ENCODE measurements at regions not wholly inside any gene's neighbourhood (a gene's known extent, or its start where the extent isn't known, plus 50 kb on each side); places are given as distances from the start of the nearest gene placed in this dataset.

- Histone ChIP-seq H3K27me3 (ENCODE audit: control insufficient read depth, insufficient read depth, low read length) (no peaks in the 10 kb centered on the region), H3K4me3 (ENCODE audit: low read length) (no peak overlapping the region), H3K36me3 (ENCODE audit: control insufficient read depth, insufficient read depth, low read length) (no peaks in the 10 kb centered on the region), H3K9me3 (ENCODE audit: control insufficient read depth, insufficient read depth, low read length) (no peaks in the 10 kb centered on the region), H3K4me1 (ENCODE audit: control insufficient read depth, insufficient read depth, low read length) (no peaks in the 10 kb centered on the region), H3K27ac (ENCODE audit: low read length) (no peak overlapping the region)
- no peak for DNase-seq (ENCODE audit: low read depth, low spot score)
- WGBS (ENCODE audit: insufficient coverage, insufficient read length): no CpG with 5 or more reads among the region's 9 CpGs
Observed at GRCh38 chr7:55276572-55277295, 88.4 kb upstream of the LANCL2 start.

GRCh38 chr7:55277916-55278315, 87.2 kb upstream of the LANCL2 start:
- Histone ChIP-seq H3K4me3 (ENCODE audit: low read length) (no peak overlapping the region), H3K27ac (ENCODE audit: low read length) (no peak overlapping the region), H3K9me3 (ENCODE audit: control insufficient read depth, insufficient read depth, low read length) (no peaks in the 10 kb centered on the region), H3K36me3 (ENCODE audit: control insufficient read depth, insufficient read depth, low read length) (no peaks in the 10 kb centered on the region), H3K4me1 (ENCODE audit: control insufficient read depth, insufficient read depth, low read length) (no peaks in the 10 kb centered on the region), H3K27me3 (ENCODE audit: control insufficient read depth, insufficient read depth, low read length) (no peaks in the 10 kb centered on the region)
- no CpG with 5 or more reads among the region's 6 CpGs for WGBS (ENCODE audit: insufficient coverage, insufficient read length)
- no peak for DNase-seq (ENCODE audit: low read depth, low spot score)

GRCh38 chr7:55278321-55278720, 86.8 kb upstream of the LANCL2 start:
- no peaks in the 10 kb centered on the region for H3K27me3 ChIP-seq (ENCODE audit: control insufficient read depth, insufficient read depth, low read length)
- no CpG with 5 or more reads among the region's 9 CpGs for WGBS (ENCODE audit: insufficient coverage, insufficient read length)
- no peaks in the 10 kb centered on the region for H3K9me3 ChIP-seq (ENCODE audit: control insufficient read depth, insufficient read depth, low read length)
- H3K36me3 ChIP-seq (ENCODE audit: control insufficient read depth, insufficient read depth, low read length): no peaks in the 10 kb centered on the region
- no peak overlapping the region for H3K4me3 ChIP-seq (ENCODE audit: low read length)
- no peaks in the 10 kb centered on the region for H3K4me1 ChIP-seq (ENCODE audit: control insufficient read depth, insufficient read depth, low read length)
- H3K27ac ChIP-seq (ENCODE audit: low read length): no peak overlapping the region
- DNase-seq (ENCODE audit: low read depth, low spot score): no peak

- H3K27ac ChIP-seq (ENCODE audit: low read length): no peak overlapping the region
- no peaks in the 10 kb centered on the region for H3K4me1 ChIP-seq (ENCODE audit: control insufficient read depth, insufficient read depth, low read length)
- no CpG with 5 or more reads among the region's 14 CpGs for WGBS (ENCODE audit: insufficient coverage, insufficient read length)
- H3K36me3 ChIP-seq (ENCODE audit: control insufficient read depth, insufficient read depth, low read length): no peaks in the 10 kb centered on the region
- no peak overlapping the region for H3K4me3 ChIP-seq (ENCODE audit: low read length)
- DNase-seq (ENCODE audit: low read depth, low spot score): no peak
- H3K27me3 ChIP-seq (ENCODE audit: control insufficient read depth, insufficient read depth, low read length): no peaks in the 10 kb centered on the region
- no peaks in the 10 kb centered on the region for H3K9me3 ChIP-seq (ENCODE audit: control insufficient read depth, insufficient read depth, low read length)
Observed at GRCh38 chr7:55279080-55279845, 85.9 kb upstream of the LANCL2 start.

GRCh38 chr7:55280031-55280454, 85.1 kb upstream of the LANCL2 start:
- no peak overlapping the region for H3K27ac ChIP-seq (ENCODE audit: low read length)
- no peaks in the 10 kb centered on the region for H3K36me3 ChIP-seq (ENCODE audit: control insufficient read depth, insufficient read depth, low read length)
- no peaks in the 10 kb centered on the region for H3K9me3 ChIP-seq (ENCODE audit: control insufficient read depth, insufficient read depth, low read length)
- WGBS (ENCODE audit: insufficient coverage, insufficient read length): no CpG with 5 or more reads among the region's 3 CpGs
- no peak overlapping the region for H3K4me3 ChIP-seq (ENCODE audit: low read length)
- no peaks in the 10 kb centered on the region for H3K27me3 ChIP-seq (ENCODE audit: control insufficient read depth, insufficient read depth, low read length)
- no peaks in the 10 kb centered on the region for H3K4me1 ChIP-seq (ENCODE audit: control insufficient read depth, insufficient read depth, low read length)
- peak; percentile 68 for DNase-seq (ENCODE audit: low read depth, low spot score)

- Histone ChIP-seq H3K9me3 (ENCODE audit: control insufficient read depth, insufficient read depth, low read length) (no peaks in the 10 kb centered on the region), H3K27me3 (ENCODE audit: control insufficient read depth, insufficient read depth, low read length) (no peaks in the 10 kb centered on the region), H3K4me3 (ENCODE audit: low read length) (no peak overlapping the region), H3K36me3 (ENCODE audit: control insufficient read depth, insufficient read depth, low read length) (no peaks in the 10 kb centered on the region), H3K27ac (ENCODE audit: low read length) (no peak overlapping the region), H3K4me1 (ENCODE audit: control insufficient read depth, insufficient read depth, low read length) (no peaks in the 10 kb centered on the region)
- no peak for DNase-seq (ENCODE audit: low read depth, low spot score)
- WGBS (ENCODE audit: insufficient coverage, insufficient read length): no CpG with 5 or more reads among the region's 2 CpGs
Observed at GRCh38 chr7:55285665-55286064, 79.5 kb upstream of the LANCL2 start.

GRCh38 chr7:55286666-55287065, 78.5 kb upstream of the LANCL2 start:
- Histone ChIP-seq H3K4me3 (ENCODE audit: low read length) (no peak overlapping the region), H3K9me3 (ENCODE audit: control insufficient read depth, insufficient read depth, low read length) (no peaks in the 10 kb centered on the region), H3K27ac (ENCODE audit: low read length) (no peak overlapping the region), H3K4me1 (ENCODE audit: control insufficient read depth, insufficient read depth, low read length) (no peaks in the 10 kb centered on the region), H3K27me3 (ENCODE audit: control insufficient read depth, insufficient read depth, low read length) (no peaks in the 10 kb centered on the region), H3K36me3 (ENCODE audit: control insufficient read depth, insufficient read depth, low read length) (no peaks in the 10 kb centered on the region)
- no CpG with 5 or more reads among the region's 3 CpGs for WGBS (ENCODE audit: insufficient coverage, insufficient read length)
- DNase-seq (ENCODE audit: low read depth, low spot score): no peak

GRCh38 chr7:55288070-55288824, 76.9 kb upstream of the LANCL2 start:
- Histone ChIP-seq H3K27ac (ENCODE audit: low read length) (no peak overlapping the region), H3K27me3 (ENCODE audit: control insufficient read depth, insufficient read depth, low read length) (no peaks in the 10 kb centered on the region), H3K4me3 (ENCODE audit: low read length) (no peak overlapping the region), H3K4me1 (ENCODE audit: control insufficient read depth, insufficient read depth, low read length) (no peaks in the 10 kb centered on the region), H3K36me3 (ENCODE audit: control insufficient read depth, insufficient read depth, low read length) (no peaks in the 10 kb centered on the region), H3K9me3 (ENCODE audit: control insufficient read depth, insufficient read depth, low read length) (no peaks in the 10 kb centered on the region)
- no peak for DNase-seq (ENCODE audit: low read depth, low spot score)
- WGBS (ENCODE audit: insufficient coverage, insufficient read length): no CpG with 5 or more reads among the region's 5 CpGs

GRCh38 chr7:55296070-55296469, 69.1 kb upstream of the LANCL2 start:
- H3K4me3 ChIP-seq (ENCODE audit: low read length): no peak overlapping the region
- no peaks in the 10 kb centered on the region for H3K9me3 ChIP-seq (ENCODE audit: control insufficient read depth, insufficient read depth, low read length)
- H3K27me3 ChIP-seq (ENCODE audit: control insufficient read depth, insufficient read depth, low read length): no peaks in the 10 kb centered on the region
- no peaks in the 10 kb centered on the region; the same call in 1 of the 2 replicates for H3K4me1 ChIP-seq (ENCODE audit: control insufficient read depth, insufficient read depth, low read length)
- no peak for DNase-seq (ENCODE audit: low read depth, low spot score)
- H3K36me3 ChIP-seq (ENCODE audit: control insufficient read depth, insufficient read depth, low read length): no peaks in the 10 kb centered on the region
- no peak overlapping the region for H3K27ac ChIP-seq (ENCODE audit: low read length)
- no CpG with 5 or more reads among the region's 6 CpGs for WGBS (ENCODE audit: insufficient coverage, insufficient read length)

GRCh38 chr7:55299273-55299967, 65.7 kb upstream of the LANCL2 start:
- H3K27me3 ChIP-seq (ENCODE audit: control insufficient read depth, insufficient read depth, low read length): no peaks in the 10 kb centered on the region
- no peaks in the 10 kb centered on the region; the same call in 1 of the 2 replicates for H3K4me1 ChIP-seq (ENCODE audit: control insufficient read depth, insufficient read depth, low read length)
- no CpG with 5 or more reads among the region's 8 CpGs for WGBS (ENCODE audit: insufficient coverage, insufficient read length)
- H3K36me3 ChIP-seq (ENCODE audit: control insufficient read depth, insufficient read depth, low read length): no peaks in the 10 kb centered on the region
- H3K27ac ChIP-seq (ENCODE audit: low read length): no peak overlapping the region
- no peak for DNase-seq (ENCODE audit: low read depth, low spot score)
- H3K4me3 ChIP-seq (ENCODE audit: low read length): no peak overlapping the region
- no peaks in the 10 kb centered on the region for H3K9me3 ChIP-seq (ENCODE audit: control insufficient read depth, insufficient read depth, low read length)

All from iPS DF 6.9 (cell line).